H1 (cell line): ENCODE measurements at regions not wholly inside any gene's neighbourhood (a gene's known extent, or its start where the extent isn't known, plus 50 kb on each side); places are given as distances from the start of the nearest gene placed in this dataset.

Source experiments
- CTCF ChIA-PET: fragments of 300-600 bp; sonication (Branson Sonifier 250); formaldehyde crosslinking; loops from one replicate; lab custom pipeline; 2021; ENCODE audit not compliant: partially characterized antibody; lab: Charles Lee
- POLR2A ChIA-PET: fragments of 300-600 bp; sonication (Branson Sonifier 250); formaldehyde crosslinking; loops from one replicate; lab custom pipeline; 2021; ENCODE audit warnings: inconsistent platforms; ENCODE audit not compliant: partially characterized antibody; lab: Charles Lee
- DNase-seq, 2 experiments: peaks; one replicate each; pipeline versions ENCODE4 v3.0.0 to v3.0.0-alpha.2; 2010 to 2022; ENCODE audit warnings: low spot score in 2 of 2, low read depth in 1 of 2, mixed read lengths in 1 of 2
- FAIRE-seq: peaks from 2 replicates; lab custom pipeline; 2011; peaks lifted over from hg19 to GRCh38; lab: Jason Lieb, UNC
- H2AFZ ChIP-seq: 2 replicates; pipeline ENCODE4 v1.8.1; 2012; ENCODE audit warnings: low read length, inconsistent platforms
- H2AK5ac ChIP-seq: 2 replicates; pipeline ENCODE4 v1.6.1; 2013; ENCODE audit warnings: low read depth, low read length
- H2BK120ac ChIP-seq: replicated peaks from 2 replicates; pipeline ENCODE3; 2013; ENCODE audit warnings: low read depth, low read length, inconsistent platforms
- H2BK12ac ChIP-seq: 2 replicates; pipeline ENCODE4 v1.6.1; 2013; ENCODE audit warnings: low read depth, low read length
- H2BK15ac ChIP-seq: 2 replicates; pipeline ENCODE4 v1.6.1; 2013; ENCODE audit warnings: low read length
- H2BK20ac ChIP-seq: 2 replicates; pipeline ENCODE4 v1.6.1; 2013; ENCODE audit warnings: low read length
- H2BK5ac ChIP-seq: 2 replicates; pipeline ENCODE4 v1.6.1; 2013; ENCODE audit warnings: low read depth, low read length
- H3K14ac ChIP-seq: 2 replicates; pipeline ENCODE4 v1.6.1; 2013; ENCODE audit warnings: inconsistent platforms; ENCODE audit not compliant: insufficient read length
- H3K18ac ChIP-seq: 2 replicates; pipeline ENCODE4 v1.6.1; 2013; ENCODE audit warnings: low read length; ENCODE audit errors: extremely low read depth
- H3K23ac ChIP-seq: 2 replicates; pipeline ENCODE4 v1.6.1; 2013; ENCODE audit warnings: inconsistent platforms; ENCODE audit not compliant: insufficient read length
- H3K23me2 ChIP-seq: 2 replicates; pipeline ENCODE4 v1.6.1; 2013; ENCODE audit warnings: low read depth, low read length
- H3K27ac ChIP-seq: 2 replicates; pipeline ENCODE4 v1.6.1; 2011; ENCODE audit warnings: low read depth, low read length, inconsistent platforms
- H3K27me3 ChIP-seq, 4 experiments: replicated peaks in 1 of 4; 1 replicate in 1 of 4; 2 replicates in 3 of 4; pipeline versions ENCODE4 v1.6.1 to v1.8.1; 2011 to 2013; ENCODE audit warnings: low read length in 3 of 4, mild to moderate bottlenecking in 3 of 4, inconsistent platforms in 2 of 4, mixed read lengths in 2 of 4, moderate library complexity in 1 of 4; ENCODE audit not compliant: control insufficient read depth in 3 of 4, insufficient read depth in 3 of 4; ENCODE audit errors: extremely low read depth in 1 of 4
- H3K36me3 ChIP-seq, 4 experiments: 2 replicates each; pipeline versions ENCODE4 v1.6.1 to v1.8.1; 2011 to 2013; ENCODE audit warnings: mild to moderate bottlenecking in 4 of 4, low read length in 3 of 4, moderate library complexity in 2 of 4, control low read depth in 1 of 4, inconsistent platforms in 1 of 4; ENCODE audit not compliant: insufficient read depth in 4 of 4, control insufficient read depth in 2 of 4
- H3K4ac ChIP-seq: replicated peaks from 2 replicates; pipeline ENCODE3; 2013; ENCODE audit warnings: low read length, low read depth, mixed read lengths, inconsistent platforms; ENCODE audit not compliant: insufficient read length
- H3K4me1 ChIP-seq, 4 experiments: replicated peaks in 1 of 4; 1 replicate in 1 of 4; 2 replicates in 3 of 4; pipeline versions ENCODE4 v1.6.1 to v1.8.1; 2011 to 2013; ENCODE audit warnings: low read length in 3 of 4, inconsistent platforms in 2 of 4, mixed read lengths in 1 of 4; ENCODE audit not compliant: insufficient read depth in 4 of 4, control insufficient read depth in 3 of 4
- H3K4me2 ChIP-seq, 2 experiments: 2 replicates each; pipeline versions ENCODE4 v1.6.1 to v1.8.1; 2011 to 2013; ENCODE audit warnings: low read depth in 2 of 2, low read length in 2 of 2, control low read depth in 1 of 2, inconsistent platforms in 1 of 2, mild to moderate bottlenecking in 1 of 2; ENCODE audit not compliant: insufficient read depth in 1 of 2
- H3K4me3 ChIP-seq, 4 experiments: fragments of 200-600, 300-600 bp in 1 of 4; sonication (generic), shearing (Covaris generic), sonication (Bioruptor Twin) in 1 of 4; 2 replicates each; pipeline versions ENCODE4 v1.5.1 to v1.8.1; 2011 to 2016; ENCODE audit warnings: low read length in 4 of 4, low read depth in 3 of 4, control low read depth in 2 of 4, inconsistent platforms in 2 of 4, mild to moderate bottlenecking in 2 of 4, mixed read lengths in 1 of 4, moderate library complexity in 1 of 4; ENCODE audit not compliant: insufficient read depth in 2 of 4; ENCODE audit errors: extremely low read depth in 1 of 4
- H3K56ac ChIP-seq: replicated peaks from 2 replicates; pipeline ENCODE3; 2013; ENCODE audit warnings: low read depth, mild to moderate bottlenecking, mixed read lengths, low read length, inconsistent platforms; ENCODE audit not compliant: insufficient read length
- H3K79me1 ChIP-seq: 2 replicates; pipeline ENCODE4 v1.6.1; 2013; ENCODE audit warnings: low read depth, low read length, control low read depth
- H3K79me2 ChIP-seq, 2 experiments: 2 replicates each; pipeline versions ENCODE4 v1.6.1 to v1.8.1; 2012 to 2013; ENCODE audit warnings: low read length in 2 of 2, mild to moderate bottlenecking in 2 of 2, inconsistent platforms in 1 of 2; ENCODE audit not compliant: insufficient read depth in 2 of 2, control insufficient read depth in 1 of 2
- H3K9ac ChIP-seq, 4 experiments: replicated peaks in 1 of 4; 1 replicate in 1 of 4; 2 replicates in 3 of 4; pipeline versions ENCODE4 v1.6.1 to v1.8.1; 2011 to 2013; ENCODE audit warnings: low read depth in 3 of 4, low read length in 3 of 4, control low read depth in 2 of 4, mild to moderate bottlenecking in 2 of 4, moderate library complexity in 2 of 4, inconsistent platforms in 1 of 4; ENCODE audit errors: extremely low read depth in 1 of 4
- H3K9me3 ChIP-seq, 2 experiments: 2 replicates each; pipeline versions ENCODE4 v1.6.1 to v1.8.1; 2012 to 2013; ENCODE audit warnings: mild to moderate bottlenecking in 2 of 2, moderate library complexity in 2 of 2, control low read depth in 1 of 2, inconsistent platforms in 1 of 2, low read depth in 1 of 2, low read length in 1 of 2, mixed read lengths in 1 of 2; ENCODE audit not compliant: insufficient read depth in 2 of 2
- H4K20me1 ChIP-seq, 2 experiments: replicated peaks in 1 of 2; 2 replicates each; pipeline versions ENCODE3 to v1.8.1; 2011 to 2013; ENCODE audit warnings: inconsistent platforms in 2 of 2, low read length in 2 of 2, mild to moderate bottlenecking in 1 of 2; ENCODE audit not compliant: insufficient read depth in 2 of 2, control insufficient read depth in 1 of 2
- H4K5ac ChIP-seq: 2 replicates; pipeline ENCODE4 v1.6.1; 2013; ENCODE audit warnings: low read length, low read depth, mixed read lengths, inconsistent platforms; ENCODE audit not compliant: insufficient read length
- H4K8ac ChIP-seq: 2 replicates; pipeline ENCODE4 v1.8.0; 2013; ENCODE audit warnings: mild to moderate bottlenecking, moderate library complexity, low read length, inconsistent platforms; ENCODE audit not compliant: insufficient read depth; ENCODE audit errors: extremely low read depth
- H4K91ac ChIP-seq: replicated peaks from 2 replicates; pipeline ENCODE3; 2013; ENCODE audit warnings: low read length, mixed read lengths, inconsistent platforms; ENCODE audit not compliant: insufficient read length
- BACH1 ChIP-seq: IDR thresholded peaks from 2 replicates; pipeline ENCODE4 v1.6.1; 2012; ENCODE audit warnings: low read length, improper control_type of control experiment
- WGBS, 2 experiments: shearing (Covaris generic) in 1 of 2; methylation state at CpG; one replicate each; pipeline versions ENCODE4 v1.1.6 to v1.1.7; 2013 to 2015; ENCODE audit warnings: low lambda C conversion rate in 2 of 2, mixed read lengths in 2 of 2, inconsistent platforms in 1 of 2, low coverage in 1 of 2, missing lambda C conversion rate in 1 of 2; ENCODE audit not compliant: insufficient replicate concordance in 2 of 2, insufficient coverage in 1 of 2, insufficient read length in 1 of 2; ENCODE audit errors: extremely low coverage in 1 of 2, missing lambda C conversion rate in 1 of 2; 5-methylcytosine and 5-hydroxymethylcytosine counted together

DNA sequence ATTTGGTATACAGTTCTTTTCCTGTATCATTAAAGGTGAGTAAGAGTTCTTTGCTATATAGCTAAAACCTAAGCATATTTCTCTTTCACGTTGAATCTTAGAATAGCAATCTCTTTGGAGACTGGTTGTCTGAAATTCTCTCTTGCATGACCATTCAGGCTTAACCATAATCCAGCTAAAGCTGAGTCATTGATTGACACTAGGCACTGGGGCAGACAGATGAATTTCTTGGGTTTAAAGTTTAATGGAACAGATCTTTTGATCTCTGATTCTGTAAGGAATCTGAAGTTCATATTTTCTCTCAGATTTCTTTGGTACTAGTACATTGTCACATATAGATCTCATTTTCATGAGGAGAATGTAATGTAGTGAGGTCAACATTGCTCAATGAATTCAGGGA lies 397.3 kb upstream of the MIR17HG start:
- H3K9ac ChIP-seq, result no peak overlapping the region
- POLR2A ChIA-PET, result no interaction called here
- H4K5ac ChIP-seq, result no peak overlapping the region
- no peak overlapping the region for H3K4me2 ChIP-seq
- WGBS, 2 experiments, result 90% methylated on average over 1 of the region's 1 CpG; no CpG with 5 or more reads in 1 of the 2 experiments
- H3K9me3 ChIP-seq, result no peaks in the 10 kb centered on the region
- H3K36me3 ChIP-seq, result no peaks in the 10 kb centered on the region
- H3K79me2 ChIP-seq, result no peaks in the 10 kb centered on the region
- H3K27me3 ChIP-seq, result no peaks in the 10 kb centered on the region
- H3K23ac ChIP-seq, result no peak overlapping the region
- FAIRE-seq (no peak), DNase-seq (no peak)
- no peak overlapping the region for H3K4ac ChIP-seq
- H3K18ac ChIP-seq, result no peak overlapping the region
- H3K4me1 ChIP-seq, result no peaks in the 10 kb centered on the region
- no peak overlapping the region for H4K8ac ChIP-seq
- H3K79me1 ChIP-seq, result no peaks in the 10 kb centered on the region
- no peak overlapping the region for H3K14ac ChIP-seq
- no peak overlapping the region for H2BK120ac ChIP-seq
- no peak overlapping the region for H4K91ac ChIP-seq
- H4K20me1 ChIP-seq, result no peaks in the 10 kb centered on the region
- no peaks in the 10 kb centered on the region for H3K23me2 ChIP-seq
- no peak overlapping the region for H3K4me3 ChIP-seq
- CTCF ChIA-PET, result interaction anchor here (0.7 to 2.3 kb wide), 3 partner anchors 18 to 65 kb away, joined by 3 to 8 read pairs (median 3); no protein-coding TSS in a partner anchor
- no peak overlapping the region for H2BK15ac ChIP-seq
- H2BK5ac ChIP-seq, result no peak overlapping the region
- H2AK5ac ChIP-seq, result no peak overlapping the region
- no peak overlapping the region for H2AFZ ChIP-seq
- H3K56ac ChIP-seq, result no peak overlapping the region
- no peak overlapping the region for H3K27ac ChIP-seq
- no peak overlapping the region for H2BK12ac ChIP-seq
- no peak overlapping the region for H2BK20ac ChIP-seq
- no peak for TF ChIP-seq BACH1
